ENCODE measurements at regions not wholly inside any gene's neighbourhood (a gene's known extent, or its start where the extent isn't known, plus 50 kb on each side); places are given as distances from the start of the nearest gene placed in this dataset.

- TF ChIP-seq POLR2A (IDR thresholded peaks at IDR 0.05) (no peak), CTCF (IDR thresholded peaks at IDR 0.05) (no peak)
Measured at GRCh38 chr10:36603688-36604087, 521.7 kb upstream of the ANKRD30A start.

Measured in lower leg skin (tissue), 3 donors.